GM23338 (cell line): ENCODE measurements at regions not wholly inside any gene's neighbourhood (a gene's known extent, or its start where the extent isn't known, plus 50 kb on each side); places are given as distances from the start of the nearest gene placed in this dataset.

Experiments used
- ATAC-seq: fragments of 200-7000 bp; cut with Tn5 transposase; 3 replicates; pipeline ENCODE4 v1.9.1; 2020
- DNase-seq: peaks from one replicate; pipeline ENCODE4 v3.0.0-alpha.2; 2015; ENCODE audit warnings: low spot score
- H2AFZ ChIP-seq: fragments of 200-600 bp; sonication (generic); 2 replicates; pipeline ENCODE4 v1.8.0; 2016; ENCODE audit warnings: antibody characterized with exemption, mild to moderate bottlenecking, moderate library complexity
- H3F3A ChIP-seq: fragments of 200-600 bp; sonication (generic); replicated peaks from 2 replicates; pipeline ENCODE4 v1.8.0; 2017; ENCODE audit warnings: antibody characterized with exemption, mixed run types, low read depth
- H3K27ac ChIP-seq: fragments of 200-600 bp; sonication (generic); 2 replicates; pipeline ENCODE4 v1.6.1; 2016; ENCODE audit warnings: low read depth
- H3K27me3 ChIP-seq: fragments of 200-600 bp; sonication (generic); 2 replicates; pipeline ENCODE4 v1.8.0; 2016; ENCODE audit warnings: mild to moderate bottlenecking, mixed run types, moderate library complexity; ENCODE audit not compliant: insufficient read depth
- H3K36me3 ChIP-seq: fragments of 200-600 bp; sonication (generic); 2 replicates; pipeline ENCODE4 v1.8.0; 2016; ENCODE audit warnings: mild to moderate bottlenecking; ENCODE audit not compliant: insufficient read depth
- H3K4me1 ChIP-seq: fragments of 200-600 bp; sonication (generic); 2 replicates; pipeline ENCODE4 v1.8.0; 2016; ENCODE audit warnings: mild to moderate bottlenecking, moderate library complexity; ENCODE audit not compliant: insufficient read depth
- H3K4me2 ChIP-seq: fragments of 200-600 bp; sonication (generic); 2 replicates; pipeline ENCODE4 v1.7.1; 2017; ENCODE audit warnings: mixed run types
- H3K4me3 ChIP-seq: fragments of 200-600 bp; sonication (generic); 2 replicates; pipeline ENCODE4 v1.6.1; 2016; ENCODE audit warnings: mixed run types
- H3K79me2 ChIP-seq: fragments of 200-600 bp; sonication (generic); replicated peaks from 2 replicates; pipeline ENCODE4 v1.8.0; 2017; ENCODE audit warnings: mild to moderate bottlenecking; ENCODE audit not compliant: insufficient read depth
- H3K9me2 ChIP-seq: fragments of 200-600 bp; sonication (generic); 2 replicates; pipeline ENCODE4 v1.8.0; 2017; ENCODE audit not compliant: insufficient read depth
- H4K20me1 ChIP-seq: fragments of 200-600 bp; sonication (generic); replicated peaks from 2 replicates; pipeline ENCODE4 v1.8.0; 2017; ENCODE audit warnings: mild to moderate bottlenecking; ENCODE audit not compliant: insufficient read depth
- H3K27ac Mint-ChIP-seq: 2 replicates; pipeline ENCODE4 v1.8.0; 2020; ENCODE audit warnings: inconsistent platforms, mild to moderate bottlenecking, moderate library complexity, mixed read lengths
- H3K27me3 Mint-ChIP-seq: 3 replicates; pipeline ENCODE4 v1.8.0; 2022; ENCODE audit warnings: low read depth, mild to moderate bottlenecking, moderate library complexity, mixed read lengths, inconsistent platforms; ENCODE audit not compliant: insufficient read depth, poor library complexity
- H3K36me3 Mint-ChIP-seq: 3 replicates; pipeline ENCODE4 v1.8.0; 2021; ENCODE audit warnings: low read depth, mild to moderate bottlenecking, inconsistent platforms, moderate library complexity, mixed read lengths
- H3K4me1 Mint-ChIP-seq: 3 replicates; pipeline ENCODE4 v1.8.0; 2020; ENCODE audit warnings: mild to moderate bottlenecking, inconsistent platforms, mixed read lengths
- H3K4me3 Mint-ChIP-seq: 3 replicates; pipeline ENCODE4 v1.8.0; 2021; ENCODE audit warnings: moderate library complexity, mild to moderate bottlenecking, inconsistent platforms, mixed read lengths
- H3K9me3 Mint-ChIP-seq: 3 replicates; pipeline ENCODE4 v1.8.0; 2020; ENCODE audit warnings: moderate library complexity, mild to moderate bottlenecking, inconsistent platforms, mixed read lengths
- CREB1 ChIP-seq: fragments of 250-450 bp; sonication (Bioruptor Pico); IDR thresholded peaks from 2 replicates; pipeline ENCODE4 v1.5.0; 2020; ENCODE audit warnings: low read depth, mild to moderate bottlenecking, moderate library complexity
- CTCF ChIP-seq, 2 experiments: fragments of 200-600 bp in 1 of 2; sonication (generic) in 1 of 2; conservative IDR thresholded peaks; 2 replicates each; pipeline versions ENCODE4 v1.5.1 to v1.6.1; 2016 to 2017; ENCODE audit warnings: antibody characterized with exemption in 2 of 2, low read depth in 2 of 2, mild to moderate bottlenecking in 2 of 2, moderate library complexity in 1 of 2
- EZH2 ChIP-seq: fragments of 200-600 bp; sonication (generic); IDR thresholded peaks from one replicate; pipeline ENCODE4 v1.8.0; 2017; ENCODE audit warnings: antibody characterized with exemption, mild to moderate bottlenecking, low read depth; ENCODE audit not compliant: unreplicated experiment
- EZH2phosphoT487 ChIP-seq: fragments of 200-600 bp; sonication (generic); IDR thresholded peaks from one replicate; pipeline ENCODE4 v1.8.1; 2018; ENCODE audit warnings: antibody characterized with exemption; ENCODE audit not compliant: unreplicated experiment
- JUNB ChIP-seq: IDR thresholded peaks from one replicate; pipeline ENCODE4 v1.6.1; 2016; ENCODE audit warnings: antibody characterized with exemption; ENCODE audit not compliant: unreplicated experiment
- NANOG ChIP-seq: IDR thresholded peaks from 2 replicates; pipeline ENCODE4 v1.6.1; 2016; ENCODE audit warnings: antibody characterized with exemption, borderline replicate concordance
- POLR2AphosphoS5 ChIP-seq: IDR thresholded peaks from 2 replicates; pipeline ENCODE4 v1.6.1; 2016; ENCODE audit warnings: antibody characterized with exemption, low read depth
- REST ChIP-seq: IDR thresholded peaks from one replicate; pipeline ENCODE4 v1.6.1; 2018; ENCODE audit warnings: antibody characterized with exemption; ENCODE audit not compliant: unreplicated experiment
- STAT1 ChIP-seq: IDR thresholded peaks from one replicate; pipeline ENCODE4 v1.6.1; 2016; ENCODE audit warnings: antibody characterized with exemption; ENCODE audit not compliant: unreplicated experiment
- ZNF114 ChIP-seq: fragments of 250-450 bp; sonication (Bioruptor Pico); IDR thresholded peaks from 2 replicates; pipeline ENCODE4 v1.5.0; 2020; ENCODE audit warnings: mild to moderate bottlenecking, moderate library complexity
- ZNF331 ChIP-seq: fragments of 250-450 bp; sonication (Bioruptor Pico); IDR thresholded peaks from 2 replicates; pipeline ENCODE4 v1.5.0; 2020; ENCODE audit warnings: low read depth, mild to moderate bottlenecking, moderate library complexity
- ZNF462 ChIP-seq: fragments of 250-450 bp; sonication (Bioruptor Pico); IDR thresholded peaks from 2 replicates; pipeline ENCODE4 v1.5.0; 2020; ENCODE audit warnings: mild to moderate bottlenecking, moderate library complexity
- TF ChIP-seq, protein P1 (sequence below): IDR thresholded peaks from 2 replicates; pipeline ENCODE4 v1.6.1; 2016; ENCODE audit warnings: antibody characterized with exemption

DNA sequence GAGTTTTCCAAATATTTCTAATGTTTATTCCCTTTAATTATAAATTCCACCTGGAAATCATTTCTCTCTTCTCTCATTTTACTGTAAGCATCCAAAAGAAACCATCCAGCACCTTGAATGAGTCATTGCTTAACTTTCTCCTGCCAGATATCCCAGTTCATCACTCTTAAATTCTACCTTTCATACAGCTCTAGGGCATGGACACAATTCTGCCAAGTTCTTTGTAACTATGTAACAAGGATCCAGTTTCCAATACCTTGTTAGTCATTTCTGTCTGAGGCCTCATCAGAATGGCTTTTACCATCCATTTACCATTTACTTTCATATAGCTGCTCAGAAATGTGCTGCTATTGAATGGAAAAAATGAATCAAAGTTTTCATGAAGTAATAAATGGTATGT lies 455.4 kb upstream of the TENM4 start:
- no peak for DNase-seq
- H3K27ac Mint-ChIP-seq = no peak overlapping the region
- no peaks in the 10 kb centered on the region for H3K9me3 Mint-ChIP-seq
- no peak overlapping the region for H3K4me3 ChIP-seq
- H3K27me3 ChIP-seq = no peaks in the 10 kb centered on the region
- no peaks in the 10 kb centered on the region for H3K4me1 ChIP-seq
- no peaks in the 10 kb centered on the region for H3K36me3 ChIP-seq
- ATAC-seq = no peak
- H3F3A ChIP-seq = no peaks in the 10 kb centered on the region
- no peaks in the 10 kb centered on the region for H3K36me3 Mint-ChIP-seq
- H3K4me2 ChIP-seq = no peak overlapping the region
- TF ChIP-seq JUNB = no peak
- TF ChIP-seq ZNF462 = no peak
- no peak for TF ChIP-seq STAT1
- no peak for TF ChIP-seq ZNF114
- TF ChIP-seq CTCF (conservative IDR thresholded peaks at IDR 0.05; ENCODE audit: low read depth in 2 of 2) = no peak
- no peak for TF ChIP-seq EZH2
- TF ChIP-seq REST = no peak
- no peak for TF ChIP-seq ZNF331 (CRISPR knock-in tag)
- TF ChIP-seq, protein P1, sequence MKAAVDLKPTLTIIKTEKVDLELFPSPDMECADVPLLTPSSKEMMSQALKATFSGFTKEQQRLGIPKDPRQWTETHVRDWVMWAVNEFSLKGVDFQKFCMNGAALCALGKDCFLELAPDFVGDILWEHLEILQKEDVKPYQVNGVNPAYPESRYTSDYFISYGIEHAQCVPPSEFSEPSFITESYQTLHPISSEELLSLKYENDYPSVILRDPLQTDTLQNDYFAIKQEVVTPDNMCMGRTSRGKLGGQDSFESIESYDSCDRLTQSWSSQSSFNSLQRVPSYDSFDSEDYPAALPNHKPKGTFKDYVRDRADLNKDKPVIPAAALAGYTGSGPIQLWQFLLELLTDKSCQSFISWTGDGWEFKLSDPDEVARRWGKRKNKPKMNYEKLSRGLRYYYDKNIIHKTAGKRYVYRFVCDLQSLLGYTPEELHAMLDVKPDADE = no peak
- TF ChIP-seq POLR2AphosphoS5 = no peak
- TF ChIP-seq EZH2phosphoT487 = no peak
- no peak for TF ChIP-seq CREB1 (CRISPR knock-in tag)
- TF ChIP-seq NANOG = no peak
- no peaks in the 10 kb centered on the region; the same call in 1 of the 2 replicates for H3K9me2 ChIP-seq
- H3K79me2 ChIP-seq = no peaks in the 10 kb centered on the region
- H2AFZ ChIP-seq = no peak overlapping the region
- H4K20me1 ChIP-seq = no peaks in the 10 kb centered on the region
- H3K27me3 Mint-ChIP-seq = no peaks in the 10 kb centered on the region
- H3K4me1 Mint-ChIP-seq = no peaks in the 10 kb centered on the region
- H3K27ac ChIP-seq = no peak overlapping the region
- no peak overlapping the region for H3K4me3 Mint-ChIP-seq
